ENCODE measurements at regions not wholly inside any gene's neighbourhood (a gene's known extent, or its start where the extent isn't known, plus 50 kb on each side); places are given as distances from the start of the nearest gene placed in this dataset.

DNA sequence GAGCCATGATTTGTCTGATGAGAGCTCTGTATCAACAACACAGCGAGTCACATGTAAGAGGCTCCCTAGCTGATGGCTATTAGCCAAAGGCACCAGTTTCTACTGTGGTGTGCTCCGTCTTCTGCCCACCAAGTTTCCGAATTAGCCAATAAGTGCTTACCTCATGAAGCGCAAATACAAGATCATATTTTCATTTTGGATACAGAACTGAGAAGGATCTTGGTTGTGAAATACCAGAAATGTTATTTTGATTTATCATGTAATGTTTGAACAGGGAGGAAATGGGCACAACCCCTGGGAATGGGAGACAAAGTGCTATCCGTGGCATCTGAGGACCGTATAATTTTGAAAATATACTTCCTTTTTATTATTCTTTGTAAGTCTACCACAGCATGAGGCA, 234.3 kb downstream of the DACT1 start:
- Histone ChIP-seq H3K9me3 (no peaks in the 10 kb centered on the region), H3K36me3 (ENCODE audit: low read depth) (no peaks in the 10 kb centered on the region), H3K4me3 (no peak overlapping the region), H3K4me1 (ENCODE audit: low read depth) (no peaks in the 10 kb centered on the region)
- intact Hi-C loops (cut with DNase I, micrococcal nuclease) = no loop called here
- DNase-seq (no peak), ATAC-seq (no peak)
- TF ChIP-seq, protein P1, sequence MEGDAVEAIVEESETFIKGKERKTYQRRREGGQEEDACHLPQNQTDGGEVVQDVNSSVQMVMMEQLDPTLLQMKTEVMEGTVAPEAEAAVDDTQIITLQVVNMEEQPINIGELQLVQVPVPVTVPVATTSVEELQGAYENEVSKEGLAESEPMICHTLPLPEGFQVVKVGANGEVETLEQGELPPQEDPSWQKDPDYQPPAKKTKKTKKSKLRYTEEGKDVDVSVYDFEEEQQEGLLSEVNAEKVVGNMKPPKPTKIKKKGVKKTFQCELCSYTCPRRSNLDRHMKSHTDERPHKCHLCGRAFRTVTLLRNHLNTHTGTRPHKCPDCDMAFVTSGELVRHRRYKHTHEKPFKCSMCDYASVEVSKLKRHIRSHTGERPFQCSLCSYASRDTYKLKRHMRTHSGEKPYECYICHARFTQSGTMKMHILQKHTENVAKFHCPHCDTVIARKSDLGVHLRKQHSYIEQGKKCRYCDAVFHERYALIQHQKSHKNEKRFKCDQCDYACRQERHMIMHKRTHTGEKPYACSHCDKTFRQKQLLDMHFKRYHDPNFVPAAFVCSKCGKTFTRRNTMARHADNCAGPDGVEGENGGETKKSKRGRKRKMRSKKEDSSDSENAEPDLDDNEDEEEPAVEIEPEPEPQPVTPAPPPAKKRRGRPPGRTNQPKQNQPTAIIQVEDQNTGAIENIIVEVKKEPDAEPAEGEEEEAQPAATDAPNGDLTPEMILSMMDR (IDR thresholded peaks at IDR 0.05) = no peak

DNA sequence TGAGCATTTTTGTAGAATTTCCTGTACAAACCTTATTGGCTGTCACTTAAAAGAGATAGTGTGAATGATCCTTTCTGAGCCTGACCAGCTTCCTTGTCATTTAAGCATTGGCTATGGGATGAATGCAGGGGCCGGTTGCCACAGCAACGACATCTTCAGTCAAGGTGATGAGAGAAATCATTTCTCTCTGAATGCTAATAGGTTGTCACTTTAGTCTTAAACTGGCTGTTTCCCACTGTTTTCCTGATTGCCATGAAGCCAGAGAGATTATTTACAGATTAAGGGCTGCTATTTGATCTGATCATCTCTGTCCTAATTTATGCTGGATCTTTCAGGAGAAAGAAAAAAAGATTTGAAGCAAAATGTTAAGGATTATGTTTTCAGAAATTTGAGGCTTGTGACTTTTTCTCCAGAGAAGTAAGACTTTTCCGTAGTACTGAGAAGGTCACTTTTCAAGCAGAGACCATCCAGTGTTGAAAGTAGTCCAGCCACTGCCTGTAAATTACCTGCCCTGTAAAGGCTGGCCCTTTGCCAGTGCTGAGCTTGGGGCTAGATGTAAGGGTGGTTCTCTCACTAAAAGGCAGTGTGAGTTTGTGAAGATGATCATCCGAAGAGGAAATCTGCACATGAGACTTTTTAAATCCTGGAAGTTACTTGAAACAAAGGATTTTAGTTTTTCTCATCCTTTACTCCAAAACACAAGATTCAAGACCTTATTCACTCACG, 235.6 kb downstream of the DACT1 start:
- intact Hi-C loops (cut with DNase I, micrococcal nuclease) = no loop called here
- H3K4me1 ChIP-seq (ENCODE audit: low read depth) = no peaks in the 10 kb centered on the region
- no peaks in the 10 kb centered on the region for H3K9me3 ChIP-seq
- no peak overlapping the region for H3K4me3 ChIP-seq
- ATAC-seq (no peak), DNase-seq (peak in 2 of 3 donors; percentile 66 to 73)
- TF ChIP-seq, protein P1 (IDR thresholded peaks at IDR 0.05) = no peak
- no peaks in the 10 kb centered on the region for H3K36me3 ChIP-seq (ENCODE audit: low read depth)

DNA sequence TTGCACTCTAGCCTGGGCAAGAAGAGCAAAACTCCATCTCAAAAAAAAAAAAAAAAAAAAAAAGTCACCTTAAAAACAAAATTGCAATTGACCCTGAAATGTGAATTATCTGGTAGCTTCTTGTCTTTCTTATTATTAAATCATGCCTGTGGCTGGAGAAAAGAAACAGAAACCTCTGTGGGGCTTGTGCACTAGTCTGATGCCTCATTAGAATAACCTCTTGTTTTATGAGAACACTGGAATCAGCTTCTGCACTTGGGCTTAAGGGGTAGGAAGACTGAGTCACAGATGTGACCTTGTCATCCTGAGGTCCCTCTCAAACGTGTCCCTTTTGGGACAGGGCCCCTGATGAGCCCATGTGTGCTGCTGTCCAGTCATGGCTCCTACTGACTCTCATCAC, 237.9 kb downstream of the DACT1 start:
- Histone ChIP-seq H3K4me1 (ENCODE audit: low read depth) (no peaks in the 10 kb centered on the region), H3K4me3 (no peak overlapping the region), H3K36me3 (ENCODE audit: low read depth) (no peaks in the 10 kb centered on the region), H3K9me3 (no peaks in the 10 kb centered on the region)
- intact Hi-C loops (cut with DNase I, micrococcal nuclease) = no loop called here
- TF ChIP-seq, protein P1 (IDR thresholded peaks at IDR 0.05) = no peak
- DNase-seq (no peak), ATAC-seq (no peak)

DNA sequence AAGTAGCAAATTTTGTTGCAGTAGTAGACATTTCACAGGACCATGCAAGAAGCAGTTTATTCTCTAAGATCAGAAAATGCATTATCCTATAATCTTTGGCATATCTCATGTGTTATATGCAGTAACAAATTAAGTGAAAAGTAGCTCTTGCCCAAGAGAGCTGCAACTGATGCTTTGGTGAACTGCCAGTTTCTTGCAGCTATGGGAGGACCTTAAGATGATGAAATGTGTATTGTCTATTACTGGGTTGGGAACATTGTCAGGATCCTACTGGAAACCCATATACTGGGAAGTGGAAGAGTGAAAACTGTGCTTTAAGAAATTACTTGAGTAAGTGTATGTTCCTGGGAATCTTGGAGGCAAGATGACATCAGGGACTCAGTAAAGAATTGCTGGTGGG, 238.8 kb downstream of the DACT1 start:
- no peak for ATAC-seq
- Histone ChIP-seq H3K4me3 (no peak overlapping the region), H3K4me1 (ENCODE audit: low read depth) (no peaks in the 10 kb centered on the region), H3K9me3 (no peaks in the 10 kb centered on the region), H3K36me3 (ENCODE audit: low read depth) (no peaks in the 10 kb centered on the region)
- DNase-seq = no peak
- TF ChIP-seq, protein P1 (IDR thresholded peaks at IDR 0.05) = no peak
- intact Hi-C loops (cut with DNase I, micrococcal nuclease) = no loop called here

DNA sequence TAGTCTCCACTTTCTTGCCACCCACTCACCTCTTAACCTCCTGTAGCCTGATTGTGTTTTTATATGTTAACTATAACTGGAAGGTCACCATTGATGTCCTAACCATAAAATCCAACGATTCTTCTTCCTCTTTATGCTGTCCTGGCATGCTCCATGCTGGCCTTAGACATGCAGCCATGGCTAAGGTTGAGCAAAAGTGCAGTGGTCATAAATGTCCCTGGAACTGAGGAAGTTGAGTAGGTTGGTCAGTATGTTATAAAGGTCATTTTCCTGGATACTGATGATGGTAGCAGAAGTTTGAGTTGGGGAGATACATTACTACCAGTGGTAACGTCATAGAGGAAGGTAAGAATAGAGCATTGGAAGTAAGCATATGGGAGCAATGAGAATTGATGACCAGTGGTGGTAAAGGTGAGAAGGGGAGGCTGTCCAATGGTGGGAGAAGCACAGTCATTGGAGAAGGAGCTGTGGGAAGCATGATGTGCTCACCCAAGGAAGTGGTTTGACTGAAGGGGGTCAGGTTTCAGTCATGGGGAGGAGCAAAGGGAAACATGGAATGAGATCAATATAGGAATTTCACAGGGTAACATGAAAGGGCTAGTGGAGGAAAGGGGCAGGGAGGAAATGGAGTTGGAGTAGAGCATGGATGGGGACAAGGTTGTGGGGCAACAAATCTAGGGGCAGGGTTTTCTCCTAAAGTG, 240.8 kb downstream of the DACT1 start:
- TF ChIP-seq, protein P1 (IDR thresholded peaks at IDR 0.05) = no peak
- Histone ChIP-seq H3K36me3 (ENCODE audit: low read depth) (no peaks in the 10 kb centered on the region), H3K4me1 (ENCODE audit: low read depth) (no peaks in the 10 kb centered on the region), H3K9me3 (no peaks in the 10 kb centered on the region), H3K4me3 (no peak overlapping the region)
- DNase-seq (no peak), ATAC-seq (no peak)
- intact Hi-C loops (cut with DNase I, micrococcal nuclease) = no loop called here

Measured in mucosa of descending colon (tissue), 3 donors.